HTR-8/SVneo (cell line): ENCODE measurements at regions not wholly inside any gene's neighbourhood (a gene's known extent, or its start where the extent isn't known, plus 50 kb on each side); places are given as distances from the start of the nearest gene placed in this dataset.

Experiments used
- DNase-seq: peaks from one replicate; pipeline ENCODE4 v3.0.0; 2011; ENCODE audit warnings: low spot score, mixed read lengths; ENCODE audit not compliant: insufficient read length
- FAIRE-seq: peaks from 2 replicates; lab custom pipeline; 2011; peaks lifted over from hg19 to GRCh38; lab: Jason Lieb, UNC

DNA sequence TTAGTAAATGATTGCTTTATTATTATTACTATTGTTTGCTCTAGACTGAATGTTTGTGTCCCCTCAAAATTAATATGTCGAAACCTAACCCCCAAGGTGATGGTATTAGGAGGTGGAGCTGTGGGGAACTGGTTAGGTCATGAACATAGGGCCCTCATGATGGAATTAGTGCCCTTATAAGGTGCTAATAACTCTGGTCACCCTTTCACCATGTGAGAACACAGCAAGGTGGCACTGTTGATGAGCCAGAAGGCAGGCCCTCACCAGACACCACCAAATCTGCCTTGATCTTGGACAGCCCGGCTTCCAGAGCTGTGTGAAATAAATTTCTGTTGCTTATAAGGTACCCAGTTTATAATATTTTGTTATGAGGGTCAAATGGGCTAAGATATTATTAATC, 95.8 kb downstream of the BDNF start:
- FAIRE-seq (no peak), DNase-seq (no peak)

DNA sequence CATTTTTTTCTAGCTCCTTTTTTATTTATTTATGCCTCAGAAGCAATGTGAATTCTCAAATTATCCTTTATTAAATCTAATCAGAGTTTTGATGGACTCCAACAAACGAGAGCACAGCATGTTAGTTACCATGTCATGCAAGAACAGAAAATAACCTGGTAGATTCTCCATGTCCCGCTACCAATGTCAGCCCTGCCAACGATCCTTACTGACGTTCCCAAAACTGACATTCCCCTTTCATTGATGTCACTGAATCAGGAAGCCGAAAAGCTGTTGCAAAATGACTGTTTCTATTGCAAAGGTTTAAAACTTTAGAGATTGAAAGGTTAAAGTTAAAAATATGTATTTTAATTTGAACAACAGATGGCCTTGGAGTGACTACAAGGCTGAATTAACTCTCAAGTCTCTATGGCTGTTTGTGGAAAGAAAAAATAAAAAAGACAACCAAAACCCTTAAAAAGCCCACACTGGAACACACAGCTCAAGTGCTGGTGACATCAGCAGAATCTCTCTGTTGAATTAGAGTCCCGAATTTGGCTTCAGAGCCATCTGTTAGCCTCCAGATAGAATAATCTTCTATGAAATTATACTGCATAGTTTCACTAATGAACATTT, 96.8 kb downstream of the BDNF start:
- DNase-seq (no peak), FAIRE-seq (no peak)

DNA sequence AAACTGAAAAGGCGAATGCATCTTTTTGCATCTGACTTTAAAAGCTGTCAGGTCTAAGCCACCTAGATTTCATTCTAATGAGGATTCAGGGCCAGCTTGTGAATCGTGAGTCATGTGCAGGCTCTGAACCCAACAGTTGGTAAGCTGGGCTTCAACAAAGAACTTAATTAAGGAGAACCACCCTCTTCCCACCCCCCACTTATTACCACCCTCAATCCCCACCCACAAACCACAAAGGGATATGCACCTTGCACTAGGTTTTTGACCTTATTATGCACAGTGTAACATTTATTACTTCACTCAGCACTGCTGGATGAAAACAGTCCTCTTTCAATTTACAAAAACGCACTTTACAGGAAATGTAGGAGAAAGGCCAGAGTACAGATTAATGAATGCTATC, 94.1 kb upstream of the LIN7C start:
- no peak for FAIRE-seq
- no peak for DNase-seq

DNA sequence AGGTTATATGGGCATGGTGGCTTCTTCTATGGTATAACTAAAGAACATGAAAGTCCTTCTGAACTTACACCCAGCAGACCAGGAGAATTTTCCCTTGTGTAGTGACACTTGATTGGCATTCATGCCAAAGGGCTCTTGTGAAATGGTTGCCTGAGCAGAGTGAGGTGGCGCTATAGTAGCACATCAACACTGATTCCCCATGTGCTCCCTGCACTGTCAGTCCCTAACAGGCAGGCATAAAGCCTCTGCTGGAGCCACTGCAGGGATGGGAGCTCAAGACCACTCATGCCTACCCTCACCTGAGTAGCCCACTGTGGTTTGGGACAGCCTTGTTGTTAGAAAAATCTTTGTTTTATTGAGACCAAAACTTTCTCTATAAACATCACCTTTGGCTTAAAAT, 92.6 kb upstream of the LIN7C start:
- FAIRE-seq (no peak), DNase-seq (no peak)

DNA sequence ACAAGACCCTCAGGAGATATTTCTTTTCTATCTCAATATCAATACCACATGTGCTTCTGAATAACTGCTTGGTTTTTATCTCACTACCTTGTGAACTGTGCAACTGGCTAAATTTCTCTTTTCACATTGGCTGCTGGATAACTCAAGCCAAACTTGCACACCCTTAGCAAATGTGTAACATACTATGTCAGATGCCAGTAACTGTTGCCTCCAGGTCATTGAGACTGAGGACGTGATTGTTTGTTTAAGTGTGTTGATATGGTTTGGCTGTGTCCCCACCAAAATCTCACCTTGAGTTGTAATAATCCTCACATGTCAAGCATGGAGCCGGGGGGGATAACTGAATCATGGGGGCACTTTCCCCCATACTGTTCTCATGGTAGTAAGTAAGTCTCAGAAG, 90.2 kb upstream of the LIN7C start:
- FAIRE-seq, result no peak
- no peak for DNase-seq

DNA sequence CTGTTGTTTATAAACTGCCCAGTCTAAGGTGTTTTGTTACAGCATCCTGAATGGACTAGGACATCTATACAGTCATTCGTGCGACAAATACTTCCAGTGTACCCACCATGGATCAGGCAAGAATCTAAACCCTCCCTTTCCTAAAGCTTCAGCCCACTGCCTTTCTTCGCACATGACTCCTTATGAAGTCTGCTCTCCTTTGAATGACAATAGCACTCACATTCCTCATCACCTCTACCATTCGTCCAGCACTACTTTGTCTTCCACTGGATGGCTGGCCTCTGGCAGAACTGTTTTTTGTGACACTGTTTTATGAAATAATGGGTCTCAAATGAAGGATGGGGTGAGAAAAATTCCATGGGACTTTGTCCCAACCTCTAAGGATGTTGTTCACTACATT, 89.8 kb upstream of the LIN7C start:
- DNase-seq, result no peak
- FAIRE-seq, result no peak

DNA sequence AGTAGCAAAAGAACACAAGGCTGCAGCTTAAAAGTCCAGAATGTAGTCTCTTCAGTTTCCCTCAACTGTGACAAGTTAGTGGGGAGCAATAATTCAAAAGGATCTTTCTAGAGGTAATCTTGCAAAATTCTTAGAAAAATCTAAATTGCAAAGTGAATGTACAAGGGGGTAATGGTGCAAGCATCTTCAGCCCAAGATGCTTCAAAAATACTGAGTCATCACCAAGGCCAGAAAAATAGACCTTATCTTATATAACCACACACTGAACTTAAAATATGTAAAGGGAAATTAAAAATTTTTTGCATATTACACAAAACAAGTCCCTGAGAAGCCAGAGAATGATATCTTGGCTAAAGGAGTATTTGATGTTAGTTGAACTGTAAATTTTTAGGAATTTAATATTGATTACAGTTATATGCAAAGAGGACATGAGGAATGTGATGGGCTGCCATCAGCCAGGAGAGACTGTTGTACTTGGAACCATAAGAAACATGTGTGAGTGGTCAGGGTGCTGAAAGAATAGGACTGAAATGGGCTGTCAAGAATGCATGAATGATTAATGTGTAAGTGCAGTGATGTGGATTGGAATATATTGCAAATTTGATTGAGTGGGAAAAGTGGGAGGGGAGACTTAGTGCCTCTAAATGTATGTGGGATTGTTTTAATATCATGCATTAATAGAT, 85.7 kb upstream of the LIN7C start:
- DNase-seq (no peak), FAIRE-seq (no peak)

DNA sequence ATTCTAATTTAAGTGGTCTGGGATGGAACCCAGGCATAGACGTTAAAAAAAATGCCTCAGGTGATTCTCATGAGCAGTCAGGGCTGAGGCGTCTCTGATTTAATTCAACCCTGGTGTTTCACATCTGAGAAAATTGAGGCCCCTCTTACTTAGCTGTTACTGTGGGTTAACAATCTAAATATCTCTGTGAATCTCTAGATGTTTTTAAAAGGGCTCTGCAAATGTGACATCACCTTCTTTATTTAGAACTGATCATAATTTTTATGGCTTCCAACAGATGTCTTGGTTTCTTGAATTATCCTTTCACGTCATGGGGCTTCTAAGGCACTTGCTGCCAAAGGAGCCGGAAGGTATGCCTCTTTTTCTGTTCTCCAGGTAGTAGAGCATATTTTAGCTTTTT, 76.1 kb upstream of the LIN7C start:
- FAIRE-seq (no peak), DNase-seq (no peak)

DNA sequence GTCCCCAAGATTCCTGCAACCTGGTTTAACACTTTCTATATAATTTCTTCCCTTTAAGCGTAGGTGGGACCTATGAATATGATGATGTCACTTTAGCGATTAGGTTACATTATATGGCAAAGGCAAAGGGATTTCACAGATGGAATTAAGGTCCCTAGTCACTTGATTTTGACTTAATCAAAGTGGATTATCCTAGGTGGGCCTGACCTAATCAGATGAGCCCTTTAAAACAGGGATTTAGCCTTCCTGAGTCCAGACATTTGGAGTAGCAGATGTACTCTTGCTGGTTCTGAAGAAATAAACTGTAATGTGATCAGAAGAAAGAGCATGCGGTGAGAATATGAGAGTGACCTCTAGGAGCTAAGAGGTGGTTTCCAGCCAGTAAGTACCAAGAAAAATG, 67.8 kb upstream of the LIN7C start:
- FAIRE-seq (no peak), DNase-seq (no peak)

DNA sequence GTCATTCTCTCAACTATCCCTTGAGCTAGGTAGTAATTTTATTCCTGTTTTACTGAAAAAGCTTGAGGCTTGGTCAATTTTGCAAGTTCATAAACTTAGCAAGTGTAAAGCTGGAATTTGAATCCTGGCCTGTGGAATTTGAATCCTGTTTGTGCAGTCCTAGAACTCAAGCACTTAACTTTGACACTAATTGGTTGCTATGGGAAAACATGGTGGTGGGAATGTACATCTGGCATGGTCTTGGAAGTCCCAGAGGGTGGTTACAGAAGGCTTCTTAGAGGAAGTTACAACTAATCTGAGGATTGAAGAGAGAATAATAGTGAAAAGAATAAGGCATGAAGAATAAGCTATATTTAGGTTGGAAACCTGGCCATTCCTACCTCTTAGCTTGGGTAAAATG, 66.5 kb upstream of the LIN7C start:
- DNase-seq (no peak), FAIRE-seq (no peak)

DNA sequence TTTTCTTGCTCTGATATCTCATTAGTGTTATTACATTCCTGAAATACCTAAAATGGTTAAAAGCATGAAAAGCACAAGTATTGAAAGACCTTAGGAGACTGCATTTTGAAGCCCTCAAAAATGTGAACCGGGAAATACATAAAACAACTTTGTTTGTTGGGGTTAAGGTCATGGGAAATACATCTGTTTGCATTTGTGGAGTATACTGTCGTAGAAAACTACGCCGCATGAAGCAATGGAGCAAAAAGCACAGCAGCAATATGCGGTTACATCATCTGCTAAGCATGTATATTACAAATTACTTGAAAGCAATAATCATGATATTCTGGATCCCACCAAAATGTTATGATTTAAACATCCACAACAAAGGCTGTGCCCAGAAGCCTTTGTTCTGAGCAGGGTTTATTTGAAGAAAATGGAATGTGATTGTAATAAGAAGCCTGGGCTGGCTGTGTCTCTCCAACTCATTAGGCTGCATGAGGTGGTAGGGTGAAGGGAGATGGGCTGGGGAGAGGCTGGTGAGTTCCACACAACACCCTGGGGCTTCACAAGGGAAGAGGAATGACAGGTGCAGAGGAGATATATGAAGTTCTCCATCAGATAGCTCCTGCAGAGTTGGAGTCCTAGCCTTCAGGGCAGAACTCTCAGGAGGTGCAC, 64.7 kb upstream of the LIN7C start:
- FAIRE-seq (no peak), DNase-seq (no peak)

DNA sequence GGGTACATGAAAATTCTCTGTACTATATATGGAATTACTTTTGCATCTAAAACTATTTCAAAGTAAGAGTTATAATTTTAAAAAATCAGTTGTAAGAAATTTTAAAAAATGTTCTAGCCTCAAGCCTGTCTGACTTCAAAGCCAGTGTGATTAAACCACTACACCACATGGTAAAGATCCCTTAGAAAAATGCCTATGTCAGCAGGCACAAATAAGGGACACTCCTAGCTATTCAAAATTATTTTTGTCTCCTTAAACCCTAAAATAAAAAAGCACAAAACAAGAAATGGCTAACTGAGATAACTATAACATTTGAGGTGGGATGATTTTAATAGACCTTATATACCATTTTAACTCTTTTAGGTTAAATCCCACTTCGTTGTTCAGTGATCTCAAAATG, 64.0 kb upstream of the LIN7C start:
- DNase-seq (no peak), FAIRE-seq (no peak)

DNA sequence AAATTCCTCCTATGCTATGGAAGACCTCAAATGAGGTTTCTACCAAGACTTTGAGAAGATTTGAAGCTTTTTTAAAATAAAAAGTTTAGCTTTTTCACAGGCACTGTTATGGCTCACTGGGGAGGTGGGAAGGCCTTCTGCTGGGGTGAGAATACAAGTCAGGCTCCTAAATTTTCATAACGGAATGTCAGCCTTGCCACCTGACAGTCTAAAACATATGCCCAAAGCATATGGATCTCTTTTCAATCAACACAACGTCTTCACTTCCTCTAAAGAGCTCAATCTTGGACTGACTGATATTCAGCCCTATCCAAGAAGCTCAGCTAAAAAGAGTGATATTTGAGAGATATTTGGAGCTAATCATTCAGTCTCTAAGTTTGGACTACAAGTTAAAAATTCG, 57.1 kb upstream of the LIN7C start:
- no peak for DNase-seq
- FAIRE-seq, result no peak

DNA sequence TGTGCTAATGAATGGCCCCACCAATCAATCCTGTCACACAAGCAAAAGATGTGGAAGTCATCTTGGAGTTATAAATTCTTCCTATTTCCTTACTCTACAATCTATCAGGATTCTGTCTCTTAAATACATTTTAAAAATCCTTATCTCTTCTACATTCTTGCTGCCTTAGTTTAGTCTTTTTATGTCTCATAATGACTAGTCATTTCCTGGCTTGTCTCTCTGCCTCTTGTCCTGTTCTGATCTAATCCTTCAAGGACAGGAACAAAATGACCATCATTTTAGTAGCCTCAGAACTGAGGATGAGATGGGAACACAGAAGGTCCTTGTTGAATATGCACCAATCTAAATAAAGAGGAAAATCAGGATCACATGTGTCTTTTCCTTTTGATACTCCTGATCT, 56.6 kb upstream of the LIN7C start:
- DNase-seq, result peak; percentile 2
- no peak for FAIRE-seq

DNA sequence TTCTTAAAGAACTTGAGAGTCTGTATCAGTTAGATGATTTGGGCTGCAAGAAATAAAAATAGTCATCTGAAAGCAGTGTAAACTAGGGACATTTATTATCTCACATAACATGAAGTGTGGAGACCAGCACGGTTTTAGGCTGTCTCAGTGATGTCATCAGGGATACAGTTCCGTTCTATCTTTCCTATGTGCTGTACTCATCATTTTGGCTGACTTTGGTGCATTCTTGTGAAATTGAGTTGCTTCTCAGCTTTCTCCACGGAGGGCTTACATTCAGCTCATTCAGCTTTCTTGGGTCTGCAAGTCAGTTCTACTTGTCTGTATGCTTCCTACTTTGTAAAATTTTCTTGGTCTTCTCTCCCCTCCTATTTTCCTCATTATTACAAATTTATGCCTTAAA, 51.8 kb upstream of the LIN7C start:
- DNase-seq (no peak), FAIRE-seq (no peak)

DNA sequence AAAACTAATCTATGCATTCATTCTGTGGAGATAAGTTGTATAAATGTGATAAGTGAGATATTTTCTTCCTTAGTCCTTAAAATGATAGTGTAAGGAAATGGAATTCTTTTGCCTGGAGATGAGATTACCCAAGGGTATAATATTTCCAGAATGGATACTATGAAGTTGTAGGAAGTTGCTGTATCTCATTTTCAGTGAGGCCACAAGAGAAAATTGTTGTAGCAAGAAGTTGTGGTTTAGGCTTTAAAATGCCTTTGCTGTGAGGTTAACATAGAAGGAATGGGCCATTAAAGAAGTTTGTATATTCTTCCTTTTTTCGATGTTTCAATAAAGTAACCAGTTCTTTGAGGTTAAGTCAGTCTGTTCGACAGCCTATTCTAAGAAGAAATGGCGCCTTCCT, 50.7 kb upstream of the LIN7C start:
- DNase-seq (no peak), FAIRE-seq (no peak)
